ENCODE measurements at regions not wholly inside any gene's neighbourhood (a gene's known extent, or its start where the extent isn't known, plus 50 kb on each side); places are given as distances from the start of the nearest gene placed in this dataset.

DNA sequence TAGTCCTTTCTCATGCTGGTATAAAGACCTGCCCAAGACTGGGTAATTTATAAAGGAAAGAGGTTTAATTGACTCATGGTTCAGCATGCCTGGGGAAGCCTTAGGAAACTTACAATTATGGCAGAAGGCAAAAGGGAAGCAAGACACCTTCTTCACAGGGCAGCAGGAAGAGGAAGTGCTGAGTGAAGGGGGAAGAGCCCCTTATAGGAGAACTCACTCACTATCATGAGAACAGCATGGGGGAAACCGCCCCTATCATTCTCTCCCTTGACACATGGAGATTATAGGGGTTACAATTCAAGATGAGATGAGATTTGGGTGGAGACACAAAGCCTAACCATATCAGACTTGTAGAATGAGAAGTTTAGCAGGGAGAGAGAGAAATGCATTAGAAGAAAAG lies 373.3 kb upstream of the DIAPH2 start:
- no peak for DNase-seq

DNA sequence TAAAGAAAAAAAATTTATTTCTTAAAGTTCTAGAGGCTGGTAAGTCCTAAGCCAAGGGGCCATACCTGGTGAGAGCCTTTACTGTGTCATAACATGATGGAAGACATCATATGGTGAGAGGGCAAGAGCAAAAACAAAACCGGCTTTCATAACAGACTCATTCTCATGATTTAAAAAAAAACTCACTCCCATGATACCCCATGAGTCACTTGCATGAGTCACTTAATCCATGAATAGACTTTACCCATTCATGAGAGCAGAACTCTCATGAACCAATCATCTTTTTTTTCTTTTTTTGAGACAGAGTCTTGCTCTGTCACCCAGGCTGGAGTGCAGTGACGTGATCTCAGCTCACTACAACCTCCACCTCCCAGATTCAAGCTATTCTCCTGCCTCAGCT lies 369.7 kb upstream of the DIAPH2 start:
- no peak for DNase-seq

DNA sequence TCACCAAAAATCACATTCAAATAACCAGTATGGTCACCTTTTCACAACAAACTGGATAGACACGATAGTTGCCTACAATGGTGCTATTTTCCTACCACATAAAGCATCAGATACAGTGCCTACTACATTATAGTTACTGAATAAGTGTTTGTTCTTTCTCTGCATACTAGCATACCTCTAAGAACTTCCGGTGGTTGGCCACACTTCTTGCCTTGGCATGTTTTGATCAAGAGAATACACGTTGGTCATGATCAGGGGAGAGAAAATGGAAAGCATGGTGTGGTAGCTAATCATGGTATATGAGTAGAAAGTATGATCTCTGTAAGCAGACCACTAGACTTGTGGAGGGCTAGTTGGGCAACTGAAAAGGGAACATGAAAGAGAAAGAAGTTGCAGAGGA lies 322.8 kb upstream of the DIAPH2 start:
- DNase-seq = no peak

DNA sequence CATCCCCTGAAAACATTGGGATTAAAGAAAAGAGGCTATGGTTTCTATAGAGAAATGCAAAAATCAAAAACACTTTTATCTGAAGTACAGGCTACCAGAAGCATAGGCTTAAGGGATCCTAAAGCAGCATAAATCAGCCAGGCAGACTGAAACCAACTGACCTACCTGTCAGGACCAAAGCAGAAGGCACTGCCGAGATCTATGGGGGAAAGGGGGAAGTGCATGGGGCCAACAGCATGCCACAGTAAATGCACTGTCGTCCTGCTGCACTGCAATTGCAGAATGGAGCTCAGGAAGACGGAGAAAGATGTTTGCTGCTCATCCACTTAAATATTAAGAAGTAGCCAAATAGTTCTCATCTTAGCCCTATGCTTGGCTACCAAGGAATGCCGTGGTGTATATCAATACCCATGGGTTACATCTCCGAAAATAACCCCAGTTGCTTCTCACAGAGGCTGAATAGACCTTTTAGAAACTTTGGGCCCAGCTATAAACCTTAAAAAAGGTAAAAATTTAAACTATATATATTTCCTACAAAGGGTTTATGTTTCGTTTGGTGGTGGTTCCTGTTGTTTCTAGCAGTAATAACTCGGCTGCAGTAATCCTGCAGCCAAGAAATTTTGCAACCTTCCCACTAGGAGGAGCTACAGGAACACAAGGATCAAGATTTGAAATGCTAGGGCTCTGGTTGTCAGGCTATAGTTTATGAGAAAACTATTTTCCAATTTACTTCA lies 312.2 kb upstream of the DIAPH2 start:
- DNase-seq = peak; percentile 35 to 54

DNA sequence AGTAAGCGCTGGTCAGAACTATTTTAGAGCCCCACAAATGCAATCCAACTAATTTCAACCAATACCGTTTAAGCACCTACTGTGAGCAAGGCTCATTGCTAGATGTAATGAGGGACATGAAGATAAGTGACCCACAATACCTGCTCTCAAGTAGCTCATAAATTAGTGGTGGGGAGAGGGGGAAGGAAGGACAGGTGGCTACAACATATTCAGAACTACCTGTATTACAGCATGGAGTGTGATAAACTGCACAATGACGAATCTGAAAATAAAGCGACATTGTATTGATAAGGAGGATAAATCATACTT lies 311.6 kb upstream of the DIAPH2 start:
- DNase-seq = no peak

DNA sequence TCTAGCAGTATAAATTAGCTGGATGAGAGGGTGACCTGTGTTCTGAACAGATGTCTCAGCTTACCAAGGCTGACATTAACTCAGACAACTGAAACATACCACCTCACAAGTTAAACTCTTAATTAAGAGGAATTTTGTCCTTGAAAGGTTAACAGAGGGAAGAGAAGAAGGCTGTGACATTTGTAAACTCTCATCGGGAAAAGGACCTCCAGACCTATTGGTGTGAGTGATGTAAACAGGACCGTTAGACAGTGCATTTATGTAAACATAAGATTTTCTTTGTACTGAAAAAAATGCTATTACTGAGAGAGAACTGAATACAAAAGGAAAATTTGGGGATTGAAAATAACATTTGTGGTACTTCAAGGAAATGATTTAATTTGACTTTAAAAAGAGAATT lies 308.4 kb upstream of the DIAPH2 start:
- no peak for DNase-seq

DNA sequence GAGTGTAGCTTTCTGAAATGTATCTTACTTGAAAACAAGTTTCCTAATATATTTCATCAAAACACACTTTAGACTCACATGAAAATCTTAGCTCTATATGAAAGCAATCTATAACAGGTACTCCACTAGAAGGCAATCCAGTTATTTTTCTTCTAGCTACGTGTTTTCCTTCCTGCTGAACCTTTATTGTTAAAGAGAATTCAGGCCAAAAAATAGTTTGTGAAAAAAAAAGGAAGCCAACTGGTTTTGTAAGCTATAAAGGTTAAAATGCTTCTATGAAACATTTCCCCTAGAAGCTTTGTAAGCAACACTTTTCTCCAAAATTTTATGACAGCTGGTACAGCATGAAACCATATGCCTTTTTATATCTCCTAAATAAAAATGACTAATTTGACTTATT lies 304.7 kb upstream of the DIAPH2 start:
- no peak for DNase-seq

DNA sequence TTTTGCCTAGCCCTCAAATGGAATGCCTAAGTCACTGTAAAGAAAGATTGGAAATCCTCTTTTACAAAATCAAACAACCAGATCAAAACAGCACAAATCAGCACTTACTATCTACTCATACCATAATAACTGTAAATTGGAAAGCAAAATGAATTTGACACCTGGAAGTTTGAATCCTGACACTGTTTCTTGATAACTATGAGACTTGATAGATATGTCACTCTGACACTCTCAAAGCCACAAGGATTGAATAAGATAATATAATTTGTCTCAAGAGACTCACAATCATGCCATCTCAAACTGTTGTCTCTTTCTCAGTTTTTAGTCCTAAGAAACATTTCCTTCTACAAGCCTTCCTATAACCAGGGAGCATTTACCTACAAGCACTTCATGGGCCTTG lies 302.6 kb upstream of the DIAPH2 start:
- DNase-seq = no peak

DNA sequence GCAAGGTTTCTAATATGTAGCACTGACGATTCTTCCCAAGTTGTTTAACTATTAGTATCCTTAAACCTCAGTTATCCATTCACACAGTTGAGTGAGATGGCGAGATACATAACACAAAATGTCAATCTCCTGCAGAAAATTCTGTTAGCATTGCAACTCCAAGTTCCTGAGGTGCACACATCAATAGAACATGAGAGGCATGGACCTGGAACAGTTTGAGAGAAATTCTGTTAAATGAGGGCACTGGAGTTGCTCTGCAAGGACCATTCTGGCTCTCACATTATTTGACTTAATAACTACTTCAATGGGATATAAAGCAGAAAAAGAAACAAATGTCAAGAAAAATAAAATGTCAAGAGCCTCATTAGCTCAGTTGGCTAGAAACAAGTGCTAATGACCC lies 301.2 kb upstream of the DIAPH2 start:
- no peak for DNase-seq

DNA sequence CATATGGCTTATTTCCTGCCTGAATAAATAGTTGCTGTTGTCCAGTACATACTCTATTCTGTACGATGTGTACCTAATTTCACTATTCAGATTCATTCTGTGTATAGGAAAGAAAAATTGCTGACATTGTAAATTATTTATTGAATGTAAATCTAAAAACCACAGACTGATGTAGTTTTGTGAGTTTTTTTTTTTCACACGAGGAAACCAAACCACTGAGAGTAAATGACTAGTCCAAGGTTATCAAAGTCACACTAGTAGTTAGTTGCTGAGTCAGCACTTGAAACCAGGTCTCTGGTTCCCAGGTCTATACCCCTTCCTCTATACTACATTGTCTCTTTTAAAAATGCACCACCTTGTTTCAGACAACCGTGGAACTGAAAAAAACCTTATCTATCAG lies 298.3 kb upstream of the DIAPH2 start:
- DNase-seq = no peak

DNA sequence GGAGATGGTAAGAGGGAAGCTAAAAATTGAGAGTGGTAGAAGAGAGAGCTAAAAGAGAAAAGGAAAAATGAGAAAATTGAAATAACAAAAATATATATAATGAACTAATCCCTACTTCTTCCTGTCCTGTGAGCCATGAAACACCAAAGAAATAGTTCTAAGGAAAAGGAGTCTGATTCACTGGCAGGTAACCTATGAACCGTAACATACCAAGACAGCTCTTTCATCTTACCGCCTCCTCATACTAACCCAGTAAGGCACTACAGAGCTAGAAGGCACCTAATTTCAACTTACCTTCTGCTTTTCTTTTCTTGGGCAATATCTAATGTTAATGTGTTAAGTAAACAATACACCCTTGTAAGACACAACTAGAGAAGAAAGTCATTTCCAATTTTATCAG lies 297.7 kb upstream of the DIAPH2 start:
- no peak for DNase-seq

DNA sequence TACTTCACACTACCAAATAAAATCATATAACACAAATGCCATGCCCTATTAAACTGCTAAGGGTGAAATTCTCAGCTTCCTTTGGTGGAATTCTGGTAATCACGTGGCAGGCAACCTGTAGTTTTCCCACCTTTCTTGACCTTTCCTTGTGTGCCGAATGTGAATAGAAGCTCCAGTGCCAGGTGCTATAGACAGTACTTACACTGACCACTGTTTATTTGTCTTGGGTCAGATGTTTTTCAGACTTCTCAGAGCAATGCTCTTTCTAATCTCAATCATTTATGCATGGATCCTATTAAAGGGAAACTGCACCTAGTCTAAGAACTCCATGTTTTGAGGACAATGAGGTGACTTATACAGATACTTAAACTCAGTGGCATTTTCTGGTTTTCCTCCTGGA lies 296.8 kb upstream of the DIAPH2 start:
- DNase-seq = no peak

DNA sequence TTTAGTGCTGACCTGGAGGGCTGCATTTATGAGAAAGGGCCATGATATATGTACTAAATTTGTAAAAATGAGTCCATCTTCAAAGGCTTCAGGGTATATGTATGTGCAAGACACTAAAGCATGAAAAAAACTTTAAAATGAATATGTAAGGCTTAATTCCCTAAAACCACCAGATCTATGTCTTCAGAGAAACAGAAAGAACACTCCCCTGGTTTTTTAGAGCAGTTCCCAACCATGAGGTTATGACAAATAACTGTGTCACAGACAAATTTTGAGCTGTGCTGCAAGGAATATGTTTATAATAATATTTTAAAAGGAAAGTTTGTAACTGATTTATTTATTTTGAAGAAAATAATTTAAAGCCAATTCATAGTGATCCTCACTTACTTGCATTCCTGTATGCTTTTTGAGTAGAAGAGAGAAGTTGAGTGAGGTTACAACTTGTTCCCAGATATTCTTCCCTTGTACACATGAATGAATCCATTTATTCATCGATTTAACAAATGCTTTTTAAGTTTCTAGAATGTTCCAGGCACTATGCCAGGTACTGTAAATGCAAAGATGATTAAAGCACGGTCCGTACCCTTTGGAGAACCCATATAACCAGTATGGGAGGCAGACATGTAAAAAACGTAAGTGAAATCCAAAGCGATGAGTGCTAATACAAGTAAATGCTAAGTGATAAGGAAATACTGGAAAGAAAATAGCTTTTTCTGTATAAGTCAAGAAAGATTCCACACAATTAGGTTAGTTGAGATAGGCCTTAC lies 295.2 kb upstream of the DIAPH2 start:
- no peak for DNase-seq

DNA sequence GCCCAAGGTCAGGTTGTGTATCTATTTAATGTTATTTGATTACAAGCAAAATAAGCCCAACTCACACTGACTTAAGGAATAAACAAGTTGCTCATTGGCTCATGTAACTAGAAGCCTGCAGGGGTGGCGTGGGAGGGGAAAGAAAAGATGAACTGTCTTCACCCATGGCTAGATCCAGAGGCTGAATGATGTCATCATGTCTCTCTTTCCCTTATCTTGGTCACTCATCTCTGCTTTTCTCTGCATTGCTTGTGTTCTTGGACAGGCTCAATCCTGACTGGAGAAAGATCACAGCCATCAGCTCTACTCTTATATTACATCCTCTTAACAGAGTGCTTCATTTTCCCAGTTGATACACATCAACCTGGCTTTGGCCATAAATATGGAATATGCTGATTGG lies 290.0 kb upstream of the DIAPH2 start:
- no peak for DNase-seq

DNA sequence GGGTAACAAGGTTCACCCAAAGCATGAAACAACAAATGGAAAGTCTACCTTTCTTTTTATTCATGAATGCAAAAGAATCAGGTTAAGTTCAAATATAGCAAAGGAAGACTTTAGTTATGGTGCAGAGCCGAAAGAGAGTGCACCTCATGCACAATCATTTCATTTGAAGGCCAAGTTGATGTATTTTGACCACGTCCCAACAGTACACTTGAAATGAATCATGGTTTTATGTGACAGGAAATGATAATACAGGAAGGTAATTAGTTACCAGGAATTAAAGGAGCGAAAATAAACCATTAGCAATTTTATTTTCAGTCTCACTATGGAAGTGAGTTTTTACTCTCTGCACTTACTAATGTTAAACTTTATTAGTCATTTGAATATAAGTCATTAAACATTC lies 281.2 kb upstream of the DIAPH2 start:
- DNase-seq = no peak

DNA sequence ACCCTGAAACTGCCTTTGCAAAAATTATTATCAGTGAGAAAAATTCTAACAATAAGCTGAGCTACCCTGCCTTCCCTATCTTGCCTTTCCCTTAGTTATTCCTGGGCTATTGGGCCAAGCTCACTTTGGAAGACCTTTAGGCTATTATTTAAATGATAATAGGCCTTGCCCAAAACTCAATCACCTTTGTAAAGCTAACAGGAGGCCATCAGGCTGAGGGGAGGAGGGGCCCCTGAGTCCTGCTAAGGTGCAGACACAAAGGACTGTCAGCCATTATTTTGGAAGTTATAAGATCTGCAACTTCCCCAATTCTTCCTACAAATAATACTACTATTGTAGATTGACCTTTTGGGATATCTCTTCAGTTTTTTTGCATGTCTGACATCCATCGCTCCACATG lies 278.8 kb upstream of the DIAPH2 start:
- DNase-seq = no peak

DNA sequence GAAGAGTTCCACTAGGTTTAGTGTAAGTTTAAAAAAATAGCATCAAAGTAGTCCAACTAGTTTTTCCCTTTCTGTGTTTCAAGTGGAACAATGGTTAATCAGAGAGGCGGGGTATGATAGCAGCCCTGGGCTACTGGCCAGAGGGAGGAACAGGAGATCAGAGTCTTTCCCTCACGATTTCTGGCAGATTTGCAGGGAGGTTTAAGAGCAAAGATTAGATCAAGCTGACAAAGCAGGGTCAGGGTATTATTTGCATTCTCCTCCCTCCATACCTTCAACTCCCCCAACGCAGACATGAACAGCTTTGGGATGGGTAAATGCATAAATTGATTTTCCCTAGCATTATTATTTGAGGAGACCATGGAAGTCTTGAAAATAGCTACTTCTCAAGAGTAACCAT lies 277.6 kb upstream of the DIAPH2 start:
- DNase-seq = no peak

DNA sequence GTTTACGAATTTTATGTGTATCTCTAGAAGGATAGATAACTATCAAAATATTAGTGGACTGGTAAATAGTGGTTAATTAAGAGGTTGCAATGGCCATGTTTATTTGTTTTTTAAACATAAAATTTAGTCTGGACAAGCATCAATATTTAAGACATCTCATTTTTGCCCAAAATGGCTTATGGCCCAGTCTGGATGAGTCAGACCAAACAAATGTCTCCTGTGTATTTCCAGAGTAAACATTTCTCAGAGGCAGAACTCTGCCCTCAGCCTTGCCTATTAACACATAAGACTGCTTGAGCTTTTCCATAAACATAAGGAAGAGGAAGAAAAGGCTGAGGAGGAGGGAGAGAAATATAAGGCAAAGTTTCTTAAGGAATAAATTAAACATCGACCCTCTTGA lies 277.1 kb upstream of the DIAPH2 start:
- no peak for DNase-seq

DNA sequence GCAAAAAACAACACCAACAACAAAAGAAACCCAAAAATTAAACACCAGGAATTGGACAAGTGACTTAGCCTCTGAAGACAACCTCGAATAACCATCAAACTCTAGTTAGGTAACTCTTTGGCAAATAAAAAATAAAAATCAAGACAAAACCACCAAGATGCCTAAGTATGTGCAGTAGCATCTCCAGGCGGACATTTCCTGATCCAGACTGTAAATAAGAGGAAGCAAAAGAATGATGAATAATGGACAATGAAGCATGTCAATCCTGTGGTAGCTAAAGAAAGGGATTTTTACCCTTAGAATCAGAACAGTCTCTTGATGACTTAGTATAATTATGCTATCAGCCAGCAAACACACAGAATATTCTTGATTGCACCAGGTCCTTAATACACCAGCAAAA lies 276.7 kb upstream of the DIAPH2 start:
- no peak for DNase-seq

DNA sequence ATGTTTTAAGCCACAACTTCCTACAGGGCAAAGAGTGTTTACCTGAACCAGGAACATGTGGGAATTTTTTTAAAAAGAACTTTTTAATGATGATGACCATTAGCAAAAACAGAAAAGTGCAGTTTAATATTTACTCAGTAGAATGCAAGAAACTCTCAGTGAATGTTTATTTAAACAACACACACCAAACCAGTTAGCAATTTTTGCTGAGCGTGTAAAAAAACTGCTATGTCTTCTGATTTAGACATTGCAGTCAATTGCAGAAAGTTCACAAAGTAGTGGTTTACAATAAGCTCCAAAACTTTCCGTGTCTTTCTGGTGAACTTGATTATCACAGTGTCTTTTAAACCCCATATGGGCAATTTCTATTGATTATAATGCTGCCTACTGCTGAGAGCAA lies 273.7 kb upstream of the DIAPH2 start:
- no peak for DNase-seq

DNA sequence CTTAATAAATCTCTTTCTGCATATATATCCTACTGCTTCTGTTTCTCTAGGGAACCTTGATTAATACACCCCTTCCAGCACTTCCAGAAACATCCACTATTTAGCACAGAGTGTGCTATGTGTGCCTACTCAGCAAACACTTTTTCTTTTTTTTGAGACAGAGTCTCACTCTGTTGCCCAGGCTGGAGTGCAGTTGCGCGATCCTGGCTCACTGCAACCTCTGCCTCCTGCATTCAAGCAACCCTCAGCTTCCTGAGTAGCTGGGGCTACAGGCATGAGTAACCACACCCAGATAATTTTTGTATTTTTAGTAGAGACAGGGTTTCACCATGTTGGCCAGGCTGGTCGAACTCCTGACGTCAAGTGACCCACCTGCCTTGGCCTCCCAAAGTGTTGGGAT lies 266.9 kb upstream of the DIAPH2 start:
- DNase-seq = no peak

DNA sequence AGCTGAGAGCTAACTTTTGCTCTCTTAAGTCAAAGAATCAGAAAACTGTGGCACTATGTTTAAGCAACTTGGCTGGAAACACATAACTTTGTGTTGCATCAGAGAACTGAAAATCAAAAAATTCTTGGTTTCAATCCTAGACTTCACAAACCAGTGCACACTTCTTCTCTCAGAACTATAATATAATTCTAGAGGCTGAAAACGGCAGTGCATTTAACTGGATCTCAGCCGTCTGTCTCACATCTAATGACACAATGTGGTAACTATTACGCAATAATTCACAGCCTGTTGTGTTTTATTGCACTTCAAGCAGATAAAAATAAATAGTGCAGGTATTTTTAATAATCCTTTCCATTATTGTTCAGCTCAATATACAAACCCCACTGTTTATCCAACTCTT lies 260.6 kb upstream of the DIAPH2 start:
- peak; percentile 23 to 25 for DNase-seq

DNA sequence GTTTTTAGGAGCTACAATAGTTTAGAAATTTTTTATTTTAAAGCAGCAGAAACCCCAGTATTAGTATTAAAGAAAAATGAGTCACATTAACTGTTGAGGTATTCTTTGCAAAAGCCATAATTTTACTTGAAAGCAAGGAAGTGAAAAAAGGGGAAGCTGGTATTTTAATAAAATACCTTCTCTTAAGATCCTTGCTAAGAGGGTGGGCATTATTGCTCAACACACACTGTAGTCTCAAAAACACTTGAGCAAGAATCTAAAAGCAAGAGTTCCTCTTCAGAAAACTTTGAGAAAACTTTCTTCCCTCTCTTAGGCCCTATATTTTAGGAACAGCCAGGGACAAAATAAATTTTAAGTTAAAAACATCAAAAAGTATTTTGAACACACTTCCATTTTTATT lies 259.4 kb upstream of the DIAPH2 start:
- DNase-seq = peak; percentile 83 to 85

DNA sequence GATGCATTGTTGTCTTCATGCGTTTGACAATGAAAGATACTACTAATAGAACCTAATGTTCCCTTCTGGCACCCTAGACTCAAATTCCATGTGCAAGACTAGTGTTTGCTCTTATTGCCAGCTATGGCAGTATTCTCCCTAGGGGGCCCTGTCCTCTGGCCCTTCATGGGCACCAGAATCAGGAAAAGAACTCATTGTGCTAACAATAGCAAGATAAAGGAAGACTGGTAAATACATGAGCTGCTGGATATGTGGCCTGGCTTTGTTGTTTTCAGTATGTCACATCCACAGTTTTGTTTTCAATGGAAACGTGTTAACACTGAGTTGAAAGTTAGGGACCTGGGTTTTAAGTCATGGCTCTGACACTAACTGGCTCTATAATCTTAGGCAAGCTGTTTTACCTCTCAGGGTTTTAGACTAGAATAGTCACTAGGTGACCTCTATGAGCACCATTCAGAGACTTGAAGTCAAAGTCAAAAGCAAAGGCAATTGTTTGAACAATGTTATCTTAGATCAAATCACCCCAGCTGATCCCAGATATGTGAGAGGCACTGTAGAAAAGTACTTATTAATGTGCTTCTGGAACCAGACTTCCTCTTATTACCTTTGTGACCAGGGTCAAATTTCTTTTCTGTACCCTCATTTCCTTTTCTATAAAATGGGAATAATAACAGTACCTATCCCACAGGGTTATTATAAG lies 253.7 kb upstream of the DIAPH2 start:
- no peak for DNase-seq

Data from AML-193 (cell line).